WTC11 (cell line): ENCODE measurements at regions not wholly inside any gene's neighbourhood (a gene's known extent, or its start where the extent isn't known, plus 50 kb on each side); places are given as distances from the start of the nearest gene placed in this dataset.

ENCODE experiments used
- ATAC-seq: fragments of 200-7000 bp; cut with Tn5 transposase; 2 replicates; pipeline ENCODE4 v1.10.0; 2021; ENCODE audit warnings: mild to moderate bottlenecking, moderate library complexity
- CTCF ChIA-PET: fragments of 300-600 bp; sonication (Branson Sonifier 250); formaldehyde crosslinking; loops from one replicate; lab custom pipeline; 2021; ENCODE audit warnings: antibody characterized with exemption; lab: Charles Lee
- POLR2A ChIA-PET: fragments of 350-600 bp; sonication (Branson Sonifier 250); formaldehyde crosslinking; loops from one replicate; lab custom pipeline; 2021; ENCODE audit warnings: antibody characterized with exemption; lab: Charles Lee
- DNase-seq: peaks from one replicate; pipeline ENCODE4 v3.0.0; 2021; ENCODE audit warnings: low spot score
- H3K27ac Mint-ChIP-seq: 2 replicates; pipeline ENCODE4 v1.8.0; 2021; ENCODE audit warnings: mixed read lengths
- H3K27me3 Mint-ChIP-seq: 2 replicates; pipeline ENCODE4 v1.8.0; 2021; ENCODE audit warnings: low read depth, mild to moderate bottlenecking, moderate library complexity, mixed read lengths
- H3K36me3 Mint-ChIP-seq: 2 replicates; pipeline ENCODE4 v1.8.0; 2021; ENCODE audit warnings: mixed read lengths
- H3K4me1 Mint-ChIP-seq: 2 replicates; pipeline ENCODE4 v1.8.0; 2022; ENCODE audit warnings: mixed read lengths
- H3K4me3 Mint-ChIP-seq: 2 replicates; pipeline ENCODE4 v1.8.0; 2021; ENCODE audit warnings: mild to moderate bottlenecking, moderate library complexity, mixed read lengths
- H3K9me3 Mint-ChIP-seq: 2 replicates; pipeline ENCODE4 v1.8.0; 2021; ENCODE audit warnings: mixed read lengths
- AFF4 ChIP-seq: sonication (generic); formaldehyde crosslinking; IDR thresholded peaks from 2 replicates; pipeline ENCODE4 v1.8.1; 2023; ENCODE audit warnings: mild to moderate bottlenecking, missing genetic modification reagents, borderline replicate concordance
- ATF1 ChIP-seq: sonication (generic); formaldehyde crosslinking; IDR thresholded peaks from 2 replicates; pipeline ENCODE4 v1.8.1; 2023; ENCODE audit warnings: mild to moderate bottlenecking, moderate library complexity, missing genetic modification reagents
- ATF2 ChIP-seq: sonication (generic); formaldehyde crosslinking; IDR thresholded peaks from 2 replicates; pipeline ENCODE4 v1.8.1; 2022; ENCODE audit warnings: low read depth, missing genetic modification reagents, borderline replicate concordance
- CDX4 ChIP-seq: fragments of 250-450 bp; sonication (Bioruptor Pico); IDR thresholded peaks from 2 replicates; pipeline ENCODE4 v1.9.0; 2021; ENCODE audit warnings: moderate library complexity, mild to moderate bottlenecking, inconsistent platforms, borderline replicate concordance
- CTCF ChIP-seq: fragments of 200-600 bp; IDR thresholded peaks from 2 replicates; pipeline ENCODE4 v1.8.0; 2022; ENCODE audit warnings: antibody characterized with exemption
- E2F4 ChIP-seq: sonication (generic); formaldehyde crosslinking; IDR thresholded peaks from 2 replicates; pipeline ENCODE4 v1.8.1; 2022; ENCODE audit warnings: low read depth, mild to moderate bottlenecking, moderate library complexity, missing genetic modification reagents, borderline replicate concordance
- ELF4 ChIP-seq: sonication (generic); formaldehyde crosslinking; IDR thresholded peaks from 2 replicates; pipeline ENCODE4 v1.8.1; 2022; ENCODE audit warnings: low read depth, mild to moderate bottlenecking, moderate library complexity, missing genetic modification reagents
- ETV6 ChIP-seq: sonication (generic); formaldehyde crosslinking; IDR thresholded peaks from 2 replicates; pipeline ENCODE4 v1.8.1; 2022; ENCODE audit warnings: mild to moderate bottlenecking, missing genetic modification reagents
- NR2C2 ChIP-seq: sonication (generic); formaldehyde crosslinking; IDR thresholded peaks from 2 replicates; pipeline ENCODE4 v1.8.0; 2022; ENCODE audit warnings: mild to moderate bottlenecking, missing genetic modification reagents
- NR3C1 ChIP-seq: sonication (generic); formaldehyde crosslinking; conservative IDR thresholded peaks from 2 replicates; pipeline ENCODE4 v1.8.1; 2023; ENCODE audit warnings: low read depth, mild to moderate bottlenecking, missing genetic modification reagents
- PREB ChIP-seq: sonication (generic); formaldehyde crosslinking; IDR thresholded peaks from 2 replicates; pipeline ENCODE4 v1.8.1; 2022; ENCODE audit warnings: mild to moderate bottlenecking, missing genetic modification reagents, moderate library complexity, borderline replicate concordance
- RORB ChIP-seq: fragments of 250-450 bp; sonication (Bioruptor Pico); IDR thresholded peaks from 2 replicates; pipeline ENCODE4 v1.9.0; 2021; ENCODE audit warnings: mild to moderate bottlenecking
- SMAD4 ChIP-seq: sonication (generic); formaldehyde crosslinking; IDR thresholded peaks from 2 replicates; pipeline ENCODE4 v1.8.0; 2022; ENCODE audit warnings: mild to moderate bottlenecking, missing genetic modification reagents
- USF2 ChIP-seq: sonication (generic); formaldehyde crosslinking; IDR thresholded peaks from 2 replicates; pipeline ENCODE4 v1.8.1; 2023; ENCODE audit warnings: mild to moderate bottlenecking, missing genetic modification reagents, moderate library complexity
- ZMAT4 ChIP-seq: fragments of 250-450 bp; sonication (Bioruptor Pico); IDR thresholded peaks from 2 replicates; pipeline ENCODE4 v1.9.0; 2021; ENCODE audit warnings: mild to moderate bottlenecking
- ZNF121 ChIP-seq: sonication (generic); formaldehyde crosslinking; IDR thresholded peaks from 2 replicates; pipeline ENCODE4 v1.8.0; 2023; ENCODE audit warnings: missing genetic modification reagents
- ZNF138 ChIP-seq: sonication (generic); formaldehyde crosslinking; conservative IDR thresholded peaks from 2 replicates; pipeline ENCODE4 v1.8.1; 2022; ENCODE audit warnings: mild to moderate bottlenecking, moderate library complexity, missing genetic modification reagents
- ZNF532 ChIP-seq: fragments of 250-450 bp; sonication (Bioruptor Pico); IDR thresholded peaks from 2 replicates; pipeline ENCODE4 v1.9.0; 2021; ENCODE audit warnings: mild to moderate bottlenecking, borderline replicate concordance

GRCh38 chr2:234313558-234313957 lies 183.3 kb downstream of the ARL4C start (continued):
- TF ChIP-seq ZNF532 (CRISPR knock-in tag) (no peak), RORB (CRISPR knock-in tag) (no peak), ZNF121 (CRISPR knock-in tag) (no peak), ZNF138 (CRISPR knock-in tag) (no peak), ETV6 (no peak), ELF4 (no peak), AFF4 (CRISPR knock-in tag) (no peak), ATF1 (CRISPR knock-in tag) (no peak)

GRCh38 chr2:234310166-234310565 lies 186.7 kb downstream of the ARL4C start:
- CTCF ChIA-PET = no interaction called here
- no peak for ATAC-seq
- TF ChIP-seq NR3C1 (CRISPR knock-in tag) = no peak
- no peak for TF ChIP-seq PREB (CRISPR knock-in tag)
- TF ChIP-seq E2F4 (CRISPR knock-in tag) = no peak
- TF ChIP-seq ZMAT4 (CRISPR knock-in tag) = no peak
- no peak for TF ChIP-seq NR2C2 (CRISPR knock-in tag)
- TF ChIP-seq CDX4 (CRISPR knock-in tag) = no peak
- no peak for TF ChIP-seq ATF2
- TF ChIP-seq USF2 (CRISPR knock-in tag) = no peak
- TF ChIP-seq SMAD4 (CRISPR knock-in tag) = no peak
- TF ChIP-seq RORB (CRISPR knock-in tag) = no peak
- no peak for TF ChIP-seq CTCF
- no peak for TF ChIP-seq ETV6

More at GRCh38 chr2:234310166-234310565, 186.7 kb downstream of the ARL4C start:
- H3K27me3 Mint-ChIP-seq = peaks cover 3% of the 10 kb centered on the region; the same call in 1 of the 2 replicates
- H3K9me3 Mint-ChIP-seq = peaks cover 7% of the 10 kb centered on the region
- H3K36me3 Mint-ChIP-seq = no peaks in the 10 kb centered on the region; the same call in 1 of the 2 replicates
- no peak overlapping the region for H3K4me3 Mint-ChIP-seq
- peaks cover 11% of the 10 kb centered on the region for H3K4me1 Mint-ChIP-seq
- no peak overlapping the region for H3K27ac Mint-ChIP-seq
- no peak for DNase-seq
- POLR2A ChIA-PET = no interaction called here
